Globus pallidus (tissue), 1 donor: ENCODE measurements at regions not wholly inside any gene's neighbourhood (a gene's known extent, or its start where the extent isn't known, plus 50 kb on each side); places are given as distances from the start of the nearest gene placed in this dataset.
"Not testable (repeated sequence)": the region's sequence is repeated elsewhere in the genome, so short reads cannot be mapped to it uniquely, and the experiment has no call there.

ENCODE experiments used
- DNase-seq: peaks from one replicate; pipeline ENCODE4 v3.0.0-alpha.2; 2015; ENCODE audit warnings: low spot score

GRCh38 chr11:3583476-3583875 is 58.3 kb downstream of the ART5 start:
- DNase-seq, result not testable (repeated sequence)

- DNase-seq, result not testable (repeated sequence)
These were observed 60.4 kb downstream of the ART5 start for GRCh38 chr11:3581389-3581725.

GRCh38 chr11:3580487-3581388 is 61.1 kb downstream of the ART5 start:
- not testable (repeated sequence) for DNase-seq

GRCh38 chr11:3579600-3580459 is 62.0 kb downstream of the ART5 start:
- DNase-seq, result not testable (repeated sequence)

- not testable (repeated sequence) for DNase-seq
These were observed 65.7 kb downstream of the ART5 start for GRCh38 chr11:3576066-3576604.

GRCh38 chr11:3572976-3573647 is 68.7 kb downstream of the ART5 start:
- not testable (repeated sequence) for DNase-seq

- DNase-seq, result not testable (repeated sequence)
These were observed 70.0 kb downstream of the ART5 start for GRCh38 chr11:3571752-3572151.

GRCh38 chr11:3565838-3566237 is 76.0 kb downstream of the ART5 start:
- not testable (repeated sequence) for DNase-seq

GRCh38 chr11:3564383-3564782 is 77.4 kb downstream of the ART5 start:
- not testable (repeated sequence) for DNase-seq

- DNase-seq, result not testable (repeated sequence)
These were observed 87.2 kb downstream of the ART5 start for GRCh38 chr11:3554621-3555020.

GRCh38 chr11:3544990-3545389 is 96.8 kb downstream of the ART5 start:
- not testable (repeated sequence) for DNase-seq

GRCh38 chr11:3538220-3538619 is 103.6 kb downstream of the ART5 start:
- DNase-seq, result not testable (repeated sequence)

GRCh38 chr11:3537254-3537653 is 104.5 kb downstream of the ART5 start:
- not testable (repeated sequence) for DNase-seq

- not testable (repeated sequence) for DNase-seq
These were observed 108.8 kb downstream of the ART5 start for GRCh38 chr11:3532958-3533357.

GRCh38 chr11:3531280-3531679 is 110.5 kb downstream of the ART5 start:
- not testable (repeated sequence) for DNase-seq

GRCh38 chr11:3523567-3523966 is 118.2 kb downstream of the ART5 start:
- DNase-seq, result not testable (repeated sequence)

- not testable (repeated sequence) for DNase-seq
These were observed 120.9 kb downstream of the ART5 start for GRCh38 chr11:3520905-3521304.

GRCh38 chr11:3519841-3520240 is 122.0 kb downstream of the ART5 start:
- DNase-seq, result not testable (repeated sequence)

GRCh38 chr11:3516934-3517567 is 124.7 kb downstream of the ART5 start:
- not testable (repeated sequence) for DNase-seq

GRCh38 chr11:3516345-3516933 is 125.4 kb downstream of the ART5 start:
- DNase-seq, result not testable (repeated sequence)
